Epithelial cell of esophagus (primary cell): ENCODE measurements at regions not wholly inside any gene's neighbourhood (a gene's known extent, or its start where the extent isn't known, plus 50 kb on each side); places are given as distances from the start of the nearest gene placed in this dataset.
A peak's percentile ranks its signal among the peaks of the same experiment; 100 is the strongest.
"Not testable (repeated sequence)": the region's sequence is repeated elsewhere in the genome, so short reads cannot be mapped to it uniquely, and the experiment has no call there.

Source experiments
- DNase-seq: peaks from one replicate; pipeline ENCODE4 v3.0.0; 2010; ENCODE audit warnings: low read depth
- H3K4me3 ChIP-seq: 2 replicates; pipeline ENCODE4 v1.5.1; 2011; ENCODE audit warnings: mild to moderate bottlenecking, low read length, control low read depth
- TF ChIP-seq, protein P1 (sequence below): IDR thresholded peaks from 2 replicates; pipeline ENCODE4 v1.5.1; 2011; ENCODE audit warnings: low read depth, mild to moderate bottlenecking, low read length, control low read depth, inconsistent platforms; ENCODE audit not compliant: insufficient read depth; ENCODE audit errors: missing control alignments

DNA sequence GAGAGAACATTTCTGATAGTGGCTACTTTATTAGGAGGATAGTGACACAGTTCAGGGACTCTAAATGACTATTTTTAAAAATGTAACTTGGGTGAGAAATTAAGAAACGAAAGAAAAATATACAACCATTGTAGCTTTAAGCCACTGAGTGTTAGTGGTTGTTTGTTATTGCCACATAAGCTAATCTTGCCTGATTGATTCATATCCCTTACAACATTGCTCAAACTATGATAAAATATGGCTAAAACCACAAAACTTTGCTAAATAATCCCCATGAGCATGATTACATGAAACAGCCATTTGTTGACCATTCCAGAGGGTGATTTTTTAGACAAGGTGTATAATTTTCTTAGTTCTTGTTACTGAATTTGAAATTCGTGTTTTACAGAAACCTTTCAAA, 343.4 kb downstream of the SLITRK5 start:
- TF ChIP-seq, protein P1, sequence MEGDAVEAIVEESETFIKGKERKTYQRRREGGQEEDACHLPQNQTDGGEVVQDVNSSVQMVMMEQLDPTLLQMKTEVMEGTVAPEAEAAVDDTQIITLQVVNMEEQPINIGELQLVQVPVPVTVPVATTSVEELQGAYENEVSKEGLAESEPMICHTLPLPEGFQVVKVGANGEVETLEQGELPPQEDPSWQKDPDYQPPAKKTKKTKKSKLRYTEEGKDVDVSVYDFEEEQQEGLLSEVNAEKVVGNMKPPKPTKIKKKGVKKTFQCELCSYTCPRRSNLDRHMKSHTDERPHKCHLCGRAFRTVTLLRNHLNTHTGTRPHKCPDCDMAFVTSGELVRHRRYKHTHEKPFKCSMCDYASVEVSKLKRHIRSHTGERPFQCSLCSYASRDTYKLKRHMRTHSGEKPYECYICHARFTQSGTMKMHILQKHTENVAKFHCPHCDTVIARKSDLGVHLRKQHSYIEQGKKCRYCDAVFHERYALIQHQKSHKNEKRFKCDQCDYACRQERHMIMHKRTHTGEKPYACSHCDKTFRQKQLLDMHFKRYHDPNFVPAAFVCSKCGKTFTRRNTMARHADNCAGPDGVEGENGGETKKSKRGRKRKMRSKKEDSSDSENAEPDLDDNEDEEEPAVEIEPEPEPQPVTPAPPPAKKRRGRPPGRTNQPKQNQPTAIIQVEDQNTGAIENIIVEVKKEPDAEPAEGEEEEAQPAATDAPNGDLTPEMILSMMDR: no peak
- peak; percentile 32 for DNase-seq
- no peak overlapping the region for H3K4me3 ChIP-seq

DNA sequence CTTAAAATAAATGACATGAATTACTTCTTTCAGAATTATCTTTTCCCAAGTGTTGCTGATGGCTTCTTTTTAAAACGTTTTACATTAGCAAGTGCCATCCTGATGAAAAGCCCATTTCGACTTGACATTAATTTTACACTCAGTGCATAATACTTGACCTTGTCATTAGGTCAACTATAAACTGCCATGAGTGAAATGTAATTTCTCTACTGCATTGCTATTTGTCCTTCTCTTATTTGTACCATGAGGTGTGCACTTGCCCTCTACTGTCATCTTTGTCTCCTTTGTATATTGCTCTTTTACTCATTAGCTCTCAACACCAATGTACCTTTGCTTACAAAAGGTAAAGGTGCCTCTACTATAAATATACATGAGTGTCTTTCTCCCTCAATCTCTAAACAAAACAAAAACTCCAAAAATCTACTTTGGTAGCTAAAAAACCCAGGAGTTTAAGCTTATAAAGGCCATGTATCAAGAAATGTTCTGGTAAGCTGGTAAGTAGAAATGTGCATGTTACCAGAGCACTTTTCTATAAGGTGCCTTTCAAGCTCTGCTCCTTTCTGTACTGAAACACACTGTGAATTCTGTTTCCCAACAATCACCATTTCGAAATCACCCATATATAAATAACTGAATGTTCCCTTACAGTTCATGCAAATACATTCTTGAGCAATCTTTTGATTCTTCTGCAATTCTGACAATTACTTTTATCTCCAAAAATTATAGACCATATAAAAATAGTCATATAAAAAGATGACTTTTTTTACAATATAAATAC, 351.4 kb downstream of the SLITRK5 start:
- DNase-seq: peak; percentile 65
- TF ChIP-seq, protein P1: no peak
- no peak overlapping the region for H3K4me3 ChIP-seq

DNA sequence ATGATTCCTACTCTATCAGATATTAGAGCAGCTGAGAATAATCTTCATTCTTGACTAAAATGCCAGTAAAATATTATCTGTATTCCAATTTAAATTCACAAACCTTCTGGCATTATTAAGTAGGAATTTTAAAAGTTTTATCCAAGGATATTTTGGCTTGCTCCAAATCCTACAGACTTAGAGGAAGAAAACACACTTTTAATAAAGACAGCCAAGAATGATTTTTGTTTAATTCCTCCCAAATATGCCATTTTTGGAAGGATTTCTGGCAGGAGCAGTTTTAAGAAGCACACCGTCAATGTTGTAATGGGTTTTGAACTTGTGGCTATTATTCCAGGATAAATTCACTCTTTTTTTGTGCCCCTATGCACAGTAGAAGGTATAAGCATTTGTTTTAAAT, 355.1 kb downstream of the SLITRK5 start:
- H3K4me3 ChIP-seq: no peak overlapping the region
- no peak for DNase-seq
- TF ChIP-seq, protein P1: no peak

DNA sequence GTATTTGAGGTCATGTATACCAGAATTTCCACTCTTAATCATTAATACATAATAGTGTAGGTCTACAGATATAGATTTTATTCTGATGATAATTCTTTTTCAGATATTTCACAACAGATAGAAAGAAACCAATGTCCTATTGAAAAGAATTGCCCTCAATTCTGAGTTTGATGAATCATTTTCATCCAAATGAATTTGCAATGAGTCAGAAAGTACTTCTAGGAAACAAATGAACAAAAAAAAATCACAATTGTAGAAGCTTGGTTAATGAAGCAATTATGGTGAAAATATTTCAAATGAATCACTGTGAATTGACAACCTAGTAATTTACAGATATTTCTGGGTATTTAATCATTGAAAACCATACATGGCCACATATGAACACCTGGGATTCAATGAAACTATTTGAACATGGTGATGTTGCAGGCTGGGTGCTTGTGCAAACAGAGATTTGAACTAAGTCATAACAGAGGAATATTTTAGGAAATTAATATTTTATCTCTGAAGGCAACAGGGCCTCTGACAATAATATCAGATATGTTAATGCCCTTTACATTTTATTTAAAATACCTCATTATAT, 360.9 kb downstream of the SLITRK5 start:
- no peak overlapping the region for H3K4me3 ChIP-seq
- peak; percentile 74 for DNase-seq
- TF ChIP-seq, protein P1: no peak

DNA sequence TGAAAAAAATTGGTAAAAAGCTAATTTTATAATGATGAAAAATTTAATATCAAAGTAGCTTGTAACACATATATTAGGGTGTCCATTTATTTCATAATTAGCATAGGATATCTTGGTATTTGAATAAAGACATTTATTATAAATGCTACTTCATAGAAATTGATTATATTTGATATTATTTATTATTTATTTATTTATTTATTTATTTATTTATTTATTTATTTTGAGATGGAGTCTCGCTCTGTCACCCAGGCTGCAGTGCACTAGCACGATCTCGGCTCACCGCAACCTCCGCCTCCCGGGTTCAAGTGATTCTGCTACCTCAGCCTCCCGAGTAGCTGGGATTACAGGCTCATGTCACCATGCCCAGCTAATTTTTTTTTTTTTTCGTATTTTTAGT, 365.0 kb downstream of the SLITRK5 start:
- DNase-seq, H3K4me3 ChIP-seq: not testable (repeated sequence)

DNA sequence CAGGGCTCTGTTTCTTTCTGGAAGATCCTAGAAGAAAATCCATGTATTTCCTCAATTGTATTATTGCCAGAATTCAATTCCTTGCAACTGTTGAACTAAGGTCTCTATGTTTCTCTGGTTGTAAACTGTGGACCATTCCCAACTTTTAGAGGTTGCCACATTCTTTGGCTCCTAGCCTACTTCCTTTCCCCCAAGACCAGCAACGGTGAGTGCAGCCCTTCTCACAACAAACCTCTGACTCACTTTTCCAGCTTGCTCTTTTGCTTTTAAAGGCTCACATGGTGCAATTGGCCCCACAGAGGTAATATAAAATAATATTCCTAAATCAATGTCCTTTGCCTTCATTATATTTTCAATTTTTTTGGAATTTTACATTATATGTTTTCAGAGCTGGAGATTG, 371.3 kb downstream of the SLITRK5 start:
- TF ChIP-seq, protein P1: no peak
- no peak overlapping the region for H3K4me3 ChIP-seq
- DNase-seq: peak; percentile 37

DNA sequence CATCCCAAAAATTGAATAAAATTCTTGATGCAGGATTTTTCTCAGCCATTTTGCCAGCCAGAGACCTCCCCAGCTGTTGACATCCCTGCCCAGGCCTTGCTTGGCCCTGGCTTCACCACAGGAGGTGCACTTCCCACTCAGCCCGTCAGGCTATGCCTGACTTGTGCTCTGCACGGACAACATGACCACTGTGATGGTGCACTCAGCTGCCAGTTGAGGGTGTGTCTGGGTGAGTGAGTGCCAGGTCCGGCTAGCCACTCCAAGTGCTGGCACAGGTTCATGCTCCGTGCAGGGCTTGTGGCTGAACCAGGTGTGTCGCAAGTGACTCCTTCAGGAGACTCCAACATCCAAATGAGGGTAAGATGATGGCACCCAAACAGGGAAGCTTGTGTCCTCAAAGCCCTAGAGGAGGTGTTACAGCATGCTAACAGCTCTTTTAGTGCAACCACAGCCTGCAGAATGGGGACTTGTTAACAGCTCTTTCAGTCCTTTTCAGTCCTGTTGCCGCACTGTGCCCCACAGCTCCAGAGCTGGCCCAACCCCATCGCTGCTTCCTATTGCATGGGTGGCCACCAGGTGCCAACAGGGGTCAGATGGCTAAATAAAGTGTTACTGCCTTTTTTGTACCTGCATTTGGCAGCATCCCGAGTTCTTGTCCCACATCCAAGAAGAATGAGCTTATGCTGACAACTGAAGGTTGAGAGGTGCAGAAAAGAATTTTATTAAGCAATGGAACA, 380.7 kb downstream of the SLITRK5 start:
- H3K4me3 ChIP-seq: no peak overlapping the region
- DNase-seq: no peak
- TF ChIP-seq, protein P1: no peak
